ENCODE measurements at regions not wholly inside any gene's neighbourhood (a gene's known extent, or its start where the extent isn't known, plus 50 kb on each side); places are given as distances from the start of the nearest gene placed in this dataset.

DNA sequence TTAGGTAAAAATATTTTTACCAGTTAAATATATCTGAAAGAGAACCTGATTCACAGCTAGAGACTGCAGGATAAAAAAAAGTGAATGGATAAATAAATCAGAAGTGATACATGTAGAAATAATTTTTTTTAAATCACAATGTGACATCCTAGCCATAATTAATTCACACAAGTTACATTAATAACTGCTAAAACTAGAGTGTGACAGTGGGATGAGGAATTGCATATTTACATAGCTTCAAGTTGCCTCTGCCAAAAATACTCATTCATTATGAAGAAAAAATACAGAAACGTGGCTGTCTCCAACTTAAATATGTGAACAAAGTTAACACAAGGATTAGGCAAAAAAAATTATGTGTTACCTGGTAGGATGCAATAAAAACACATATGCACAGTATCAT is 473.5 kb upstream of the SEMA3A start:
- Histone ChIP-seq H3K36me3 (ENCODE audit: control insufficient read depth in 2 of 2, insufficient read depth in 2 of 2, low read length in 2 of 2) (no peaks in the 10 kb centered on the region), H3K27ac (ENCODE audit: low read depth in 2 of 2, low read length in 2 of 2) (no peak overlapping the region), H3K4me3 (ENCODE audit: low read length in 2 of 2) (no peak overlapping the region), H3K9me3 (ENCODE audit: control insufficient read depth in 2 of 2, low read length in 2 of 2) (no peaks in the 10 kb centered on the region), H3K27me3 (ENCODE audit: control insufficient read depth in 2 of 2, insufficient read depth in 2 of 2, low read length in 2 of 2) (no peaks in the 10 kb centered on the region), H3K4me1 (ENCODE audit: control insufficient read depth in 2 of 2, insufficient read depth in 2 of 2, low read length in 2 of 2) (no peaks in the 10 kb centered on the region), H3K9ac (ENCODE audit: low read depth in 1 of 2, low read length in 2 of 2) (no peak overlapping the region)

DNA sequence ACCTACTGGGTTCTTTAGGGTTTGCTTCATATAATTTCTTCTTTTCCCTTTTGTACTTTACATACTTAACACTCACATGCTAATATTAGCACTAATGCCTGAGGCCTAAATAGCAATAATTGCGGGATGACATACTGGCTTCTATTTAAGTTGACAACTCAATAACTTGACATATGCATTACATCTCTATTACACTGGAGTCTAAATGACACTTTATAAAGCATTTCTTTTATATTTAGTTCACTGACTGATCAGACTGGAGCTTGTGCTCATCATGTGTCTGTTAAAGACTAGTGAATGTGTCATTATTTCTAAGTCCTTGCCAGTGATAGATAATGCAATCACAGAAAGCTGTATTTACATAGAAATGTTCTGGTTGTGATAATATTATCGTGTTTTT is 472.1 kb upstream of the SEMA3A start:
- no peaks in the 10 kb centered on the region for H3K9me3 ChIP-seq (ENCODE audit: control insufficient read depth in 2 of 2, low read length in 2 of 2)
- no peak overlapping the region for H3K9ac ChIP-seq (ENCODE audit: low read depth in 1 of 2, low read length in 2 of 2)
- H3K27me3 ChIP-seq (ENCODE audit: control insufficient read depth in 2 of 2, insufficient read depth in 2 of 2, low read length in 2 of 2): no peaks in the 10 kb centered on the region
- no peak overlapping the region for H3K4me3 ChIP-seq (ENCODE audit: low read length in 2 of 2)
- H3K36me3 ChIP-seq (ENCODE audit: control insufficient read depth in 2 of 2, insufficient read depth in 2 of 2, low read length in 2 of 2): no peaks in the 10 kb centered on the region
- no peaks in the 10 kb centered on the region for H3K4me1 ChIP-seq (ENCODE audit: control insufficient read depth in 2 of 2, insufficient read depth in 2 of 2, low read length in 2 of 2)
- no peak overlapping the region for H3K27ac ChIP-seq (ENCODE audit: low read depth in 2 of 2, low read length in 2 of 2)

DNA sequence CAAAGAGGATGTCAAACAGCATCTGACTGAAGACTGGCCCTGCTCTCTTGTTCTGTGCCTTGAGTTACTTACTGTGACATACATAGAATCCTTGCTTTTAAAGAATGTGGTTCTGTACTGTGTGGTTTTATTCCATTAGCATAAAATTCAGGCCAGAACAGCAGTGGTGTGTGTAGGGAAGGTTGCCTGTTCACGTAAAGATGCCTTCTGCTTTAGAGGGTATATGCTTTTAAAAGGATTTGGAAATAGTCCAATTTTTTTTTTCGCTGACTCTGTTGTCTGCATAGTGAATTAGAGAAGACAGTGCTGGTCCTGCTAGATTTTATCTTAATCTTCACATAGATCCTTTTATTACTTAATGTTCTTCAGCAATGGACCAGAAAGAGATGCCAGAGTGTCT is 470.8 kb upstream of the SEMA3A start:
- Histone ChIP-seq H3K4me1 (ENCODE audit: control insufficient read depth in 2 of 2, insufficient read depth in 2 of 2, low read length in 2 of 2) (no peaks in the 10 kb centered on the region), H3K4me3 (ENCODE audit: low read length in 2 of 2) (no peak overlapping the region), H3K27me3 (ENCODE audit: control insufficient read depth in 2 of 2, insufficient read depth in 2 of 2, low read length in 2 of 2) (no peaks in the 10 kb centered on the region), H3K36me3 (ENCODE audit: control insufficient read depth in 2 of 2, insufficient read depth in 2 of 2, low read length in 2 of 2) (no peaks in the 10 kb centered on the region), H3K9ac (ENCODE audit: low read depth in 1 of 2, low read length in 2 of 2) (no peak overlapping the region), H3K9me3 (ENCODE audit: control insufficient read depth in 2 of 2, low read length in 2 of 2) (no peaks in the 10 kb centered on the region), H3K27ac (ENCODE audit: low read depth in 2 of 2, low read length in 2 of 2) (no peak overlapping the region)

DNA sequence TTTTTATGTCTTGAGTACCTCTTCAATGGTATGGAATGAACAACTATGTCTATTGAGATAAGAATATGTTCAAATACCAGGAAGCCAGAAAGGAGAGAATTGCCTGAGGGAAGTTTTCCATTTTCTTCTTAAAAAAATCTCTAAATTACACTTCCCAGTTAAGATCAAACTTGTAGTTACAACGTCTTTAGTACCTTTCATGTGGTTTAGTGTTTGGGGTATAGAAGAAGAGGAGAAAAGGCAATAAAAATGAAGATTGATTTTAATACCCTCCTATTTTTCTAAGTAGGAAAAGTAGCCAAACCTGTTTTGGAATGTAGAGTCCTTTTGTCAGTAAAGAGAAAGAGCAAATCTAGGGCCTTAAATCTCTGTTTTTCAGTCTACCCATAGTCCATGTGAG is 470.0 kb upstream of the SEMA3A start:
- H3K9ac ChIP-seq (ENCODE audit: low read depth in 1 of 2, low read length in 2 of 2): no peak overlapping the region
- H3K36me3 ChIP-seq (ENCODE audit: control insufficient read depth in 2 of 2, insufficient read depth in 2 of 2, low read length in 2 of 2): no peaks in the 10 kb centered on the region
- H3K4me1 ChIP-seq (ENCODE audit: control insufficient read depth in 2 of 2, insufficient read depth in 2 of 2, low read length in 2 of 2): no peaks in the 10 kb centered on the region
- H3K9me3 ChIP-seq (ENCODE audit: control insufficient read depth in 2 of 2, low read length in 2 of 2): no peaks in the 10 kb centered on the region
- no peak overlapping the region for H3K4me3 ChIP-seq (ENCODE audit: low read length in 2 of 2)
- H3K27ac ChIP-seq (ENCODE audit: low read depth in 2 of 2, low read length in 2 of 2): no peak overlapping the region
- no peaks in the 10 kb centered on the region for H3K27me3 ChIP-seq (ENCODE audit: control insufficient read depth in 2 of 2, insufficient read depth in 2 of 2, low read length in 2 of 2)

DNA sequence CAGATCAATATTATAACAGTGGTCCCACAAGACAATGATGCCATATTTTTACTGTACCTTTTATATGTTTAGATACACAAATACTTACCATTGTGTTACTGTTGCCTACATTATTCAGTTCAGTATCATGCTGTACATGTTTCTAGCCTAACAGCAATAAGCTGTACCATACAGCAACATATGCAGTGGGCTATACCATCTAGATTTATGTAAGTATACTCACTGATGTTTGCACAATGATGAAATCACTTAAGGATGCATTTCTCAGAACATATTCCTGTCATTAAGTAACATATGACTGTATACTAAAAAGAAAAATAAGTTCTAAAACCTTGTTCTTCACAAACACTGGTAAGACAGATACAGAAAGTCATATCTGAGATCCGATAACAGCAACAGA is 468.6 kb upstream of the SEMA3A start:
- H3K9me3 ChIP-seq (ENCODE audit: control insufficient read depth in 2 of 2, low read length in 2 of 2): no peaks in the 10 kb centered on the region
- no peak overlapping the region for H3K4me3 ChIP-seq (ENCODE audit: low read length in 2 of 2)
- no peak overlapping the region for H3K9ac ChIP-seq (ENCODE audit: low read depth in 1 of 2, low read length in 2 of 2)
- H3K27me3 ChIP-seq (ENCODE audit: control insufficient read depth in 2 of 2, insufficient read depth in 2 of 2, low read length in 2 of 2): no peaks in the 10 kb centered on the region
- H3K4me1 ChIP-seq (ENCODE audit: control insufficient read depth in 2 of 2, insufficient read depth in 2 of 2, low read length in 2 of 2): no peaks in the 10 kb centered on the region
- no peaks in the 10 kb centered on the region for H3K36me3 ChIP-seq (ENCODE audit: control insufficient read depth in 2 of 2, insufficient read depth in 2 of 2, low read length in 2 of 2)
- H3K27ac ChIP-seq (ENCODE audit: low read depth in 2 of 2, low read length in 2 of 2): no peak overlapping the region

DNA sequence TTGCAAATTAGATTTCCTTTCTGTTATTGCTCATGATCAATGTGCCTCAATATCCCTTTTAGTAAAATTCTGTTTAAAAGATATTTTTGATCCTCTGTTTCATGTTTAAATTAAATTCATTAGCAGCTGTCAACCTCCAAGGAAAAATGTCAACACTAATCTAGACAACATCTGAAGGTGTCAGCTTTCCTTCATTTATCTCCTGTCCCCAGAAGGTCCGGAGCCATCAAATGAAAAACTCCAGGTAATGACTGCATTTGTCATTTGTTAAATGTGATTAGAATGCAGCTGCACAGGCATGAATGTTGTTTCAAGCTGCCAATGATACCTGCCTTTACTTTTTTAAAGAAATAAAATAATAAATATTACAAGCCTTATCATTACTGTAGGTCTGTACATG is 463.7 kb upstream of the SEMA3A start:
- no peaks in the 10 kb centered on the region for H3K27me3 ChIP-seq (ENCODE audit: control insufficient read depth in 2 of 2, insufficient read depth in 2 of 2, low read length in 2 of 2)

DNA sequence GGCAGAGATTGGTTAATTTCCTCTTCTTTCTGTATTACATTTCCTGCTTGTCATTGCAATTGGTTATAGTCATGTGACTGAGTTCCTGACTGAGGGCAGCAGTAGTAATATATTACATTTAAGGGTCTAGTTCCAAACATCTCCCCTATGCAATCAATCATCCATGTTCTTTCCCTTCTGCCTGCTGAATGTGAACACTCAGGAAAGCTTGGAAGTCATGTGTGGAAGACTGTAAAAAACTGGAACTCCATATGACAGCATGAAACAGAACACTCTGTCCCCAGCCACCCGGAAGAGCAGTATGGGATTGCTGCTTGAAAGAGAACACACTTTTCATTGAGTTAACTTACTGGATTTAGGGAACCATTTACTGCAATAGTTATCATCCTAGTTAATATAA is 459.7 kb upstream of the SEMA3A start:
- H3K27ac ChIP-seq (ENCODE audit: low read depth in 2 of 2, low read length in 2 of 2): no peak overlapping the region
- no peaks in the 10 kb centered on the region for H3K36me3 ChIP-seq (ENCODE audit: control insufficient read depth in 2 of 2, insufficient read depth in 2 of 2, low read length in 2 of 2)
- H3K4me1 ChIP-seq (ENCODE audit: control insufficient read depth in 2 of 2, insufficient read depth in 2 of 2, low read length in 2 of 2): no peaks in the 10 kb centered on the region
- no peak overlapping the region for H3K4me3 ChIP-seq (ENCODE audit: low read length in 2 of 2)
- no peaks in the 10 kb centered on the region for H3K9me3 ChIP-seq (ENCODE audit: control insufficient read depth in 2 of 2, low read length in 2 of 2)
- no peaks in the 10 kb centered on the region for H3K27me3 ChIP-seq (ENCODE audit: control insufficient read depth in 2 of 2, insufficient read depth in 2 of 2, low read length in 2 of 2)
- no peak overlapping the region for H3K9ac ChIP-seq (ENCODE audit: low read depth in 1 of 2, low read length in 2 of 2)

More for the DNA sequence above, 463.7 kb upstream of the SEMA3A start:
- Histone ChIP-seq H3K36me3 (ENCODE audit: control insufficient read depth in 2 of 2, insufficient read depth in 2 of 2, low read length in 2 of 2) (no peaks in the 10 kb centered on the region), H3K4me1 (ENCODE audit: control insufficient read depth in 2 of 2, insufficient read depth in 2 of 2, low read length in 2 of 2) (no peaks in the 10 kb centered on the region), H3K9me3 (ENCODE audit: control insufficient read depth in 2 of 2, low read length in 2 of 2) (no peaks in the 10 kb centered on the region), H3K9ac (ENCODE audit: low read depth in 1 of 2, low read length in 2 of 2) (no peak overlapping the region), H3K27ac (ENCODE audit: low read depth in 2 of 2, low read length in 2 of 2) (no peak overlapping the region), H3K4me3 (ENCODE audit: low read length in 2 of 2) (no peak overlapping the region)

DNA sequence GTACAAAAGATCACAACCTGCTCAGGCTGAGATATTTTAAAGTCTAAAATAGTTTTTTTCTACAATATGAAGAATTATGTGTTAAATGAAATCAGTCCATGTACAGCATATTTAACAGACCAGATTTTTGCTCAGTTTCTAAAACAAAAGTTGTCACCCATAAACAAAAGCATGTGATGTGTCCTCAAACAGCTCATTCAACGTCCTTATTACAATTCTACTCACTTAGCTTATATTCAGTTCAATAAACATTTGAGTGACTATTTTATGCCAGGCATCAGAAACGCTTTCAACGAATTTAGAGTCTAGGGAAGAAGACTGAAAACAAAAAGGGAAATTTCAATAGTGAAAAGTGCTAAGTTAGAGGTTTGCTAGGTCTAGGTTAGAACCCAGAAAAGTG is 457.3 kb upstream of the SEMA3A start:
- no peak overlapping the region for H3K9ac ChIP-seq (ENCODE audit: low read depth in 1 of 2, low read length in 2 of 2)
- no peaks in the 10 kb centered on the region for H3K4me1 ChIP-seq (ENCODE audit: control insufficient read depth in 2 of 2, insufficient read depth in 2 of 2, low read length in 2 of 2)
- H3K27me3 ChIP-seq (ENCODE audit: control insufficient read depth in 2 of 2, insufficient read depth in 2 of 2, low read length in 2 of 2): no peaks in the 10 kb centered on the region
- no peaks in the 10 kb centered on the region for H3K36me3 ChIP-seq (ENCODE audit: control insufficient read depth in 2 of 2, insufficient read depth in 2 of 2, low read length in 2 of 2)
- H3K27ac ChIP-seq (ENCODE audit: low read depth in 2 of 2, low read length in 2 of 2): no peak overlapping the region
- no peak overlapping the region for H3K4me3 ChIP-seq (ENCODE audit: low read length in 2 of 2)
- no peaks in the 10 kb centered on the region for H3K9me3 ChIP-seq (ENCODE audit: control insufficient read depth in 2 of 2, low read length in 2 of 2)

DNA sequence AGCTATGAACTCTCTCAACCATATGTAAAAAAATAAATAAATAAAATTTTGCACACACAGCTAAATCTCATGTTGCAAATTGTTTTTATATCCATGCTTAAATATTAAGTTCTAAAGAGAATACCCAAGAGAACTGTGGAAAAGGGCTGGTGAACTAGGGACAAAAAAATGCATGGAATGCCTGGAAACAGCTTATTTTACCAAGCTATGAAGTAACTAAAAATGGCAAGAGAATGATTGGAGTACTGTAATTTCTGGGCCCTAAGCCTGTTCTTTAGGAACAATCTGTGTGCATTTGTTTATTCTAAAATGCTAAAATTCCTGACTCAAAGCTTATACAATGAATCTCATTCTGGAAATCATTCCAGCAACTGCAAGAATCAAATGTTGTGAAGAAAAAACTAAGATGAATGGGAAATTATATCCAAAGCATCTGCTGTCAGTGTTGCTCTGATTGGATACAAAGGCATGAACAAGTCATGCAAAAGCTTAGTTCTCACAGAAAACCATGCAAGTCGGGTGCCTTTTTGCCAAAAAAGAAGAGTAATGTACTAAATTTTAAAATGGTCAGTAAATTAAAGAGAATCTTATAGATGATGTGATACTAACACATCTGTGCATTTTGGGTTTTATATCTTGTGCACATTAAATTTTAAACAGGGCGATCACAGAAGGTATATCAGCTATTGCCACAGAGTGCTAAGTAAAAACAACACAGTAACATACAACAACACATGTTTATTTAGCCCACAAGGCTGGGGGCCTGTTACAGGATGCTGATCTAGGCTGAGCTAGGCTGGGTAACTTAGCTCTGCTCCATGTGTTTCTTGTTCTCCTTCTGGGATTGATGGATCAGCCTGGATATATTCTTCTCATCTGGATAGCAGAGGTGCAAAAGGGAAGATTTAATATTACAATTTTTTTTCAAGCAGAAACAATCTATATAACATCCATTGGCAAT is 453.5 kb upstream of the SEMA3A start:
- Histone ChIP-seq H3K4me1 (ENCODE audit: control insufficient read depth in 2 of 2, insufficient read depth in 2 of 2, low read length in 2 of 2) (no peaks in the 10 kb centered on the region), H3K27ac (ENCODE audit: low read depth in 2 of 2, low read length in 2 of 2) (no peak overlapping the region), H3K9me3 (ENCODE audit: control insufficient read depth in 2 of 2, low read length in 2 of 2) (no peaks in the 10 kb centered on the region), H3K27me3 (ENCODE audit: control insufficient read depth in 2 of 2, insufficient read depth in 2 of 2, low read length in 2 of 2) (no peaks in the 10 kb centered on the region), H3K9ac (ENCODE audit: low read depth in 1 of 2, low read length in 2 of 2) (no peak overlapping the region), H3K36me3 (ENCODE audit: control insufficient read depth in 2 of 2, insufficient read depth in 2 of 2, low read length in 2 of 2) (no peaks in the 10 kb centered on the region), H3K4me3 (ENCODE audit: low read length in 2 of 2) (no peak overlapping the region)

DNA sequence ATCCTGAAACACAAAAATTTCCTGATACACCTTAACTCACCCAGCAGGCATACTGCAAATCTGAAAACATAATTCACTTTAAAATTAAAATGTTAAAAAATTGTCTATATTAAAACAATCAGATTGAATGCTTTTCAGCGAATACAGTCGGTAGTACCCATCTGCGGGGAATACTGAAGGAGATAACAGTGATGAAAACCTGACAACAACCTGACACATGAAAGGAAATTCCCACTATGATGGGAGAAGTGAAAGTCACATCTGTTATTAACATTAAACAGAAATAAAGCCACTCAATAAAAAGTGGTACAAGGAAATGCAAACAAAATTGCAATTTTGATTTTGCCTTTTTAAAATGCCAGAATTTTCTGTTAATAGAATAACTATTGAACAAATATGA is 448.0 kb upstream of the SEMA3A start:
- H3K27ac ChIP-seq (ENCODE audit: low read depth in 2 of 2, low read length in 2 of 2): no peak overlapping the region
- no peaks in the 10 kb centered on the region for H3K9me3 ChIP-seq (ENCODE audit: control insufficient read depth in 2 of 2, low read length in 2 of 2)
- H3K9ac ChIP-seq (ENCODE audit: low read depth in 1 of 2, low read length in 2 of 2): no peak overlapping the region
- no peaks in the 10 kb centered on the region for H3K36me3 ChIP-seq (ENCODE audit: control insufficient read depth in 2 of 2, insufficient read depth in 2 of 2, low read length in 2 of 2)
- H3K27me3 ChIP-seq (ENCODE audit: control insufficient read depth in 2 of 2, insufficient read depth in 2 of 2, low read length in 2 of 2): no peaks in the 10 kb centered on the region
- H3K4me1 ChIP-seq (ENCODE audit: control insufficient read depth in 2 of 2, insufficient read depth in 2 of 2, low read length in 2 of 2): no peaks in the 10 kb centered on the region
- no peak overlapping the region for H3K4me3 ChIP-seq (ENCODE audit: low read length in 2 of 2)
